Spinal cord (tissue), 9 donors: ENCODE measurements at regions not wholly inside any gene's neighbourhood (a gene's known extent, or its start where the extent isn't known, plus 50 kb on each side); places are given as distances from the start of the nearest gene placed in this dataset.

Source experiments
- DNase-seq, 6 donors: peaks; one replicate each; pipeline versions ENCODE4 v3.0.0 to v3.0.0-alpha.2; 2013 to 2015; ENCODE audit warnings: low spot score in 6 of 6, low read depth in 4 of 6
- H3K27ac ChIP-seq: one replicate; pipeline ENCODE4 v1.5.1; 2013; ENCODE audit warnings: low read depth, low read length, control low read depth
- H3K27me3 ChIP-seq: one replicate; pipeline ENCODE4 v1.6.1; 2013; ENCODE audit warnings: low read length; ENCODE audit not compliant: control insufficient read depth, insufficient read depth
- H3K36me3 ChIP-seq: one replicate; pipeline ENCODE4 v1.6.1; 2013; ENCODE audit warnings: low read length; ENCODE audit not compliant: control insufficient read depth, insufficient read depth
- H3K4me1 ChIP-seq: one replicate; pipeline ENCODE4 v1.6.1; 2013; ENCODE audit warnings: low read length; ENCODE audit not compliant: control insufficient read depth, insufficient read depth
- H3K4me3 ChIP-seq: one replicate; pipeline ENCODE4 v1.5.1; 2013; ENCODE audit warnings: low read depth, low read length, control low read depth
- H3K9me3 ChIP-seq: one replicate; pipeline ENCODE4 v1.6.1; 2013; ENCODE audit warnings: low read length; ENCODE audit not compliant: control insufficient read depth, insufficient read depth
- WGBS: methylation state at CpG from one replicate; pipeline ENCODE4 v1.1.5; 2013; ENCODE audit warnings: missing lambda C conversion rate; ENCODE audit not compliant: insufficient coverage; 5-methylcytosine and 5-hydroxymethylcytosine counted together
- donor health status: healthy.

DNA sequence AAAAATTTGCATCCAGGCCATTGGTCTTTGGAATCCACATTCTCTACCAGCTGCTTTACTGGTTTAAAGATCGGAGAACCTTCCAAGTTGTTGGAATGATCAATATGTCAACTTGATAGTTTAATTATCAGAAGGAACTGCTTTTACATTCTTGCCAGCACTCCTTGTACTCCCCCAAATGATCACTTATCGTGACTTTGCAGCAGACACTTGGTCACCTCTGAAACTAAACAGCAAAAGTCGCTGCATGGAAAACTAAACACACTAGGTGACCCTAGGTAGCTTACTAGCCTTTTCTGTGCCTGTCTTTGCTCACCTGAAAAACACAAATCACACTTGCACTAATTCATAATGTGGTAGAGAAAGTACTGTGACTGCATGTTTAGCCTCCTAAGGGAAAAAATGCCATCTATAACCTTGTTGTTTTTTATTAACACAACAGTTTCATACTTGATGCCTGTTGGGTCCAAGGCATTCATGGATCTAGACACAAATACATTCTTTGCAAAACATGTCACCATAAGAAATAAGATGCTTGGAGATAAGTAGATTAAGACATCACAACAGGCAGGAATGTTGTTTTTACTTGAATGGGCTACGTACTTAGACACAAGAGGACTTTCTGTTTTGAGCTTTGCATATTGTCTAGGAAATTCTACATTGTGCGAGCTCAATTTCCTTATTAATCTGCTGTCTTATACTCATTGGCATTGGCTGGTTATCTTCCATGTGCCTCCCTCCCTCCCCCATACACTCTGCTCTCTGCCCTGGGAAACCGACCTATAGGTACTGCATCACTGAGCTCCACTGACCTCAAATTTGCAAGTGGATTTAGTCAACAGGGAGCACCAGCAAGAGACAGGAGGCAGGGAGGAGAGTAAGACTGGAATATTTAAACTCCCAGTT is 219.1 kb upstream of the STK17B start:
- 90% methylated on average over 2 of the region's 6 CpGs for WGBS
- Histone ChIP-seq H3K36me3 (no peaks in the 10 kb centered on the region), H3K4me1 (no peaks in the 10 kb centered on the region), H3K4me3 (no peak overlapping the region), H3K27ac (no peak overlapping the region), H3K27me3 (no peaks in the 10 kb centered on the region), H3K9me3 (no peaks in the 10 kb centered on the region)
- DNase-seq: no peak

GRCh38 chr2:196391149-196391479 is 219.7 kb upstream of the STK17B start:
- no peak for DNase-seq
- no peaks in the 10 kb centered on the region for H3K36me3 ChIP-seq
- no peaks in the 10 kb centered on the region for H3K27me3 ChIP-seq
- no peaks in the 10 kb centered on the region for H3K4me1 ChIP-seq
- H3K27ac ChIP-seq: no peak overlapping the region
- H3K4me3 ChIP-seq: no peak overlapping the region
- no CpG with 5 or more reads among the region's 1 CpG for WGBS
- no peaks in the 10 kb centered on the region for H3K9me3 ChIP-seq

GRCh38 chr2:196399096-196399495 is 227.7 kb upstream of the STK17B start:
- Histone ChIP-seq H3K4me1 (no peaks in the 10 kb centered on the region), H3K9me3 (no peaks in the 10 kb centered on the region), H3K4me3 (no peak overlapping the region), H3K27me3 (no peaks in the 10 kb centered on the region), H3K27ac (peak overlapping the region; percentile 22), H3K36me3 (no peaks in the 10 kb centered on the region)
- DNase-seq: no peak
- WGBS: no CpG with 5 or more reads among the region's 1 CpG

- WGBS: 61% methylated on average over 2 of the region's 5 CpGs
- no peaks in the 10 kb centered on the region for H3K27me3 ChIP-seq
- DNase-seq: peak in 2 of 6 donors; percentile 35 to 55
- peak overlapping the region; percentile 36 for H3K27ac ChIP-seq
- no peaks in the 10 kb centered on the region for H3K9me3 ChIP-seq
- no peaks in the 10 kb centered on the region for H3K36me3 ChIP-seq
- no peaks in the 10 kb centered on the region for H3K4me1 ChIP-seq
- H3K4me3 ChIP-seq: no peak overlapping the region
Observed at GRCh38 chr2:196399722-196400691, 228.6 kb upstream of the STK17B start.

- Histone ChIP-seq H3K27me3 (no peaks in the 10 kb centered on the region), H3K4me3 (no peak overlapping the region), H3K27ac (peak overlapping the region; percentile 42), H3K9me3 (no peaks in the 10 kb centered on the region), H3K36me3 (no peaks in the 10 kb centered on the region), H3K4me1 (no peaks in the 10 kb centered on the region)
- DNase-seq: peak in 1 of 6 donors; percentile 13
- WGBS: no CpG with 5 or more reads among the region's 1 CpG
Observed at GRCh38 chr2:196403471-196403870, 232.1 kb upstream of the STK17B start.

DNA sequence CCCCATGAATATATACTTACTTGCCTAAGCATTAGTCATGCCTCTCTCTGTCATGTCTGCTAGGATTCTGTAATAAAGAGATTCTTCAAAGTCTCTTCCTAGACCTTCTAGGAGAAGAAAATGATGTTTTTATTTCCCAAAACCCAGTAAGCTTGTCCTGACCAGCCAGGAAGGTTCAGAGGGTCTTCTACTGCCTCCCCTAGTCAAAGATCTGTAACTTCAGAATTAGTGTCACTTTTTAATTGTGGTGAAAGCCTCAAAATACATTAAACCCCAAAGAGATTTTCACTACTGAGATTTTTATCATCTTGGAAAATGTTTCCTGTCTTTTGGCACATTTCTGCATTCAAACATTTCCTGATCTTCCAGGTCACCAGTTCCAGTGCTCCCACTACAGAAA is 232.9 kb upstream of the STK17B start:
- H3K36me3 ChIP-seq: no peaks in the 10 kb centered on the region
- no peaks in the 10 kb centered on the region for H3K9me3 ChIP-seq
- H3K27me3 ChIP-seq: no peaks in the 10 kb centered on the region
- peak overlapping the region; percentile 42 for H3K27ac ChIP-seq
- DNase-seq: no peak
- H3K4me3 ChIP-seq: no peak overlapping the region
- H3K4me1 ChIP-seq: no peaks in the 10 kb centered on the region

DNA sequence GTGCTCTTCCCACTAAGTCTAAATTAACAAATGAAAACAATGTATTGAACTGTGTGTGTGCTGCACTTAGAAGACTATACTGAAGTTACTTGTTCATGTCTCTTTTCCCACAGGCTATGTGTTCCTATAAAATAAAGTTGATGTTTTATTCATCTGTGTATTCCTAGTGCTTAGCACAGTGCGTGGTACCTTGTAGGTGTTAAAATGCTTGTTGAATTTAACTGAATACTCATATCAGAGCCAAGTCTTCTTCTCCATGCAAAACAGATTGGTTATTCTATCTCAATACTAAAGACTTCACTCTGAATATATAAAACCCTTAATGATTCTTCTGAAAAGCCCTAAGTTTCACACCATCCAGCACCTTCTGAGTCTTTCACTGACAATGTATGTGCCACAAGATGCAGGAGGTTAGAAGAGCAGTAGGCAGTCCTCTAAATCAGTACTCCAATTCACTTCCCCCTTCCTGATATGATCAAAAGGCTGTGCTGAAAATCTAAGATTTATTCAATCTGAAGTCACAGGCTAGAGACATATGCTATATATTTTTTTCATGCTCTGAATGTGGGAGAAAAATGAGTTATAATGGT is 231.7 kb upstream of the CCDC150 start:
- Histone ChIP-seq H3K27ac (no peak overlapping the region), H3K27me3 (no peaks in the 10 kb centered on the region), H3K9me3 (no peaks in the 10 kb centered on the region), H3K4me1 (no peaks in the 10 kb centered on the region), H3K36me3 (no peaks in the 10 kb centered on the region), H3K4me3 (no peak overlapping the region)
- WGBS: no CpG with 5 or more reads among the region's 1 CpG
- DNase-seq: peak in 1 of 6 donors; percentile 25

- 100% methylated on average over 2 of the region's 3 CpGs for WGBS
- H3K27ac ChIP-seq: no peak overlapping the region
Observed at GRCh38 chr2:196409376-196409775, 230.1 kb upstream of the CCDC150 start.

DNA sequence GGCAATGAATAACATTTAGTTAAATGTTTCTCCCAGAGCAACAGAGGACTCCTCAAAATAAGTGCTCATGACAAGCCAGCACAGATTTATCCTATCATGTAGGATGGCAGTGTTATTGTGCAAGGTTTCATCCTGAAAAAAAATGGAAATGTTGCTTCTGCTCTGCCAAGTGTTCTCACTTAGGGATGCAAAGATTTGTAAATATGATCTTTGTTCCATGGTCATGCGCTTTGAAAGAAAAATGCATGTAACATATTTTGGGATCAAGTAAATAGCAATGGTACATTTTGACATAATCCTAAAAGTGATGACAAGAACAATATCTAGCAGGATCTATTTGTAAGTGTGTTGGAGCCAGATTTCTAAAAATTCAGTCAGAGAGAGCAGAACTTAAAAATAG is 229.5 kb upstream of the CCDC150 start:
- Histone ChIP-seq H3K27me3 (no peaks in the 10 kb centered on the region), H3K36me3 (no peaks in the 10 kb centered on the region), H3K4me3 (no peak overlapping the region), H3K4me1 (peaks cover 3% of the 10 kb centered on the region), H3K9me3 (no peaks in the 10 kb centered on the region), H3K27ac (no peak overlapping the region)
- DNase-seq: peak in 1 of 6 donors; percentile 71
- no CpG with 5 or more reads among the region's 1 CpG for WGBS

More at GRCh38 chr2:196409376-196409775, 230.1 kb upstream of the CCDC150 start:
- Histone ChIP-seq H3K4me3 (no peak overlapping the region), H3K27me3 (no peaks in the 10 kb centered on the region), H3K36me3 (no peaks in the 10 kb centered on the region), H3K9me3 (no peaks in the 10 kb centered on the region), H3K4me1 (peaks cover under 1% of the 10 kb centered on the region)
- no peak for DNase-seq
